HG03045 (cell line): ENCODE measurements at regions not wholly inside any gene's neighbourhood (a gene's known extent, or its start where the extent isn't known, plus 50 kb on each side); places are given as distances from the start of the nearest gene placed in this dataset.
"Not testable (repeated sequence)": the region's sequence is repeated elsewhere in the genome, so short reads cannot be mapped to it uniquely, and the experiment has no call there.

Experiments
- ATAC-seq: cut with Tn5 transposase; IDR thresholded peaks from one replicate; pipeline ENCODE4 v1.9.1; 2021; ENCODE audit warnings: mild to moderate bottlenecking, moderate library complexity; ENCODE audit not compliant: unreplicated experiment

GRCh38 chr12:63415357-63415756 lies 252.9 kb downstream of the DPY19L2 start:
- no peak for ATAC-seq

GRCh38 chr12:63410197-63410596 lies 258.1 kb downstream of the DPY19L2 start:
- ATAC-seq, result no peak

- no peak for ATAC-seq
Observed at GRCh38 chr12:63406781-63407180, 255.8 kb upstream of the AVPR1A start.

- ATAC-seq, result no peak
Observed at GRCh38 chr12:63404611-63405010, 253.6 kb upstream of the AVPR1A start.

GRCh38 chr12:63403256-63403655 lies 252.3 kb upstream of the AVPR1A start:
- no peak for ATAC-seq

GRCh38 chr12:63400718-63401117 lies 249.7 kb upstream of the AVPR1A start:
- ATAC-seq, result no peak

GRCh38 chr12:63400318-63400717 lies 249.3 kb upstream of the AVPR1A start:
- no peak for ATAC-seq

GRCh38 chr12:63397807-63398206 lies 246.8 kb upstream of the AVPR1A start:
- ATAC-seq, result no peak

GRCh38 chr12:63396135-63396534 lies 245.1 kb upstream of the AVPR1A start:
- ATAC-seq, result no peak

GRCh38 chr12:63394983-63395382 lies 244.0 kb upstream of the AVPR1A start:
- no peak for ATAC-seq

GRCh38 chr12:63394349-63394748 lies 243.3 kb upstream of the AVPR1A start:
- ATAC-seq, result no peak

GRCh38 chr12:63389211-63389610 lies 238.2 kb upstream of the AVPR1A start:
- ATAC-seq, result no peak

- no peak for ATAC-seq
Observed at GRCh38 chr12:63387771-63388170, 236.8 kb upstream of the AVPR1A start.

- no peak for ATAC-seq
Observed at GRCh38 chr12:63382930-63383329, 231.9 kb upstream of the AVPR1A start.

GRCh38 chr12:63362791-63363190 lies 211.8 kb upstream of the AVPR1A start:
- ATAC-seq, result no peak

GRCh38 chr12:63362166-63362565 lies 211.2 kb upstream of the AVPR1A start:
- no peak for ATAC-seq

GRCh38 chr12:63354969-63355368 lies 204.0 kb upstream of the AVPR1A start:
- no peak for ATAC-seq

- ATAC-seq, result no peak
Observed at GRCh38 chr12:63353559-63353958, 202.6 kb upstream of the AVPR1A start.

- no peak for ATAC-seq
Observed at GRCh38 chr12:63351370-63351769, 200.4 kb upstream of the AVPR1A start.

GRCh38 chr12:63348556-63348955 lies 197.6 kb upstream of the AVPR1A start:
- ATAC-seq, result no peak

- not testable (repeated sequence) for ATAC-seq
Observed at GRCh38 chr12:63337158-63337557, 186.2 kb upstream of the AVPR1A start.

- ATAC-seq, result no peak
Observed at GRCh38 chr12:63326260-63326659, 175.3 kb upstream of the AVPR1A start.

- no peak for ATAC-seq
Observed at GRCh38 chr12:63325757-63326156, 174.8 kb upstream of the AVPR1A start.

- ATAC-seq, result no peak
Observed at GRCh38 chr12:63323942-63324341, 172.9 kb upstream of the AVPR1A start.
